HEK293 (cell line): ENCODE measurements at regions not wholly inside any gene's neighbourhood (a gene's known extent, or its start where the extent isn't known, plus 50 kb on each side); places are given as distances from the start of the nearest gene placed in this dataset.

Source experiments
- CTCF ChIP-seq: fragments of 450-650 bp; formaldehyde crosslinking; IDR thresholded peaks from 2 replicates; pipeline ENCODE4 v1.5.1; 2016; ENCODE audit warnings: missing biosample characterization, missing genetic modification characterization
- SETDB1 ChIP-seq: IDR thresholded peaks from one replicate; pipeline ENCODE4 v1.6.1; 2017; ENCODE audit warnings: mild to moderate bottlenecking, low read length, moderate library complexity, mixed read lengths; ENCODE audit not compliant: insufficient read length
- SP2 ChIP-seq: fragments of 450-650 bp; formaldehyde crosslinking; IDR thresholded peaks from 2 replicates; pipeline ENCODE4 v1.5.1; 2016; ENCODE audit warnings: missing biosample characterization, missing genetic modification characterization
- TCF7L2 ChIP-seq: IDR thresholded peaks from 2 replicates; pipeline ENCODE4 v1.6.1; 2011; ENCODE audit warnings: low read depth, mild to moderate bottlenecking, inconsistent platforms, low read length, moderate library complexity, borderline replicate concordance
- ZEB2 ChIP-seq: fragments of 450-650 bp; formaldehyde crosslinking; IDR thresholded peaks from 2 replicates; pipeline ENCODE4 v1.5.1; 2016; ENCODE audit warnings: missing biosample characterization, missing genetic modification characterization
- ZNF548 ChIP-seq: fragments of 450-650 bp; formaldehyde crosslinking; IDR thresholded peaks from 2 replicates; pipeline ENCODE4 v1.5.1; 2016; ENCODE audit warnings: missing biosample characterization, missing genetic modification characterization
- ZNF664 ChIP-seq: fragments of 450-650 bp; formaldehyde crosslinking; IDR thresholded peaks from 2 replicates; pipeline ENCODE4 v1.5.1; 2016; ENCODE audit warnings: missing biosample characterization, missing genetic modification characterization

DNA sequence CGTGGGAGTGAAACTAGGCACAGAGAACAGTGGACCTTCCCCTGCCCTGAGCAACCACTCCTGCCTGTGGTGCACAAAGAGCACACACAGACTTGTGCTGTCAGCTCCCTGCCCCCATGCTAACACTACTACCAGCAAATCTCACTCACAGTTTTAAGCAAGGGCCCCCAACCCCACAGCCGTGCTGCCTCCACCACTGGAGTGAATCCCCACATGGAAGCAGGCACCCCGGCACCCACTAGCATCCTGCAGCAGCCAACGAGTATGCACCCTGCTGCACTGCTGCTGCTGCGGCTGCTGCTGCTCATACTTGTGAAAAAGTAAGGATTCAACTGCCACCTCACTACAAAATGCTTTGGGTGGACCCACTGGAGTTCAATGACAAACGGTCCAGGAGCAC is 435.5 kb downstream of the SLCO4C1 start:
- no peak for TF ChIP-seq CTCF (tag by site-specific recombination)
- no peak for TF ChIP-seq ZEB2 (tag by site-specific recombination)
- no peak for TF ChIP-seq ZNF548 (tag by site-specific recombination)
- no peak for TF ChIP-seq ZNF664
- no peak for TF ChIP-seq TCF7L2
- no peak for TF ChIP-seq SETDB1
- TF ChIP-seq SP2 (tag by site-specific recombination), result no peak
